ENCODE measurements at regions not wholly inside any gene's neighbourhood (a gene's known extent, or its start where the extent isn't known, plus 50 kb on each side); places are given as distances from the start of the nearest gene placed in this dataset.
A peak's percentile ranks its signal among the peaks of the same experiment; 100 is the strongest.
"Not testable (repeated sequence)": the region's sequence is repeated elsewhere in the genome, so short reads cannot be mapped to it uniquely, and the experiment has no call there.

DNA sequence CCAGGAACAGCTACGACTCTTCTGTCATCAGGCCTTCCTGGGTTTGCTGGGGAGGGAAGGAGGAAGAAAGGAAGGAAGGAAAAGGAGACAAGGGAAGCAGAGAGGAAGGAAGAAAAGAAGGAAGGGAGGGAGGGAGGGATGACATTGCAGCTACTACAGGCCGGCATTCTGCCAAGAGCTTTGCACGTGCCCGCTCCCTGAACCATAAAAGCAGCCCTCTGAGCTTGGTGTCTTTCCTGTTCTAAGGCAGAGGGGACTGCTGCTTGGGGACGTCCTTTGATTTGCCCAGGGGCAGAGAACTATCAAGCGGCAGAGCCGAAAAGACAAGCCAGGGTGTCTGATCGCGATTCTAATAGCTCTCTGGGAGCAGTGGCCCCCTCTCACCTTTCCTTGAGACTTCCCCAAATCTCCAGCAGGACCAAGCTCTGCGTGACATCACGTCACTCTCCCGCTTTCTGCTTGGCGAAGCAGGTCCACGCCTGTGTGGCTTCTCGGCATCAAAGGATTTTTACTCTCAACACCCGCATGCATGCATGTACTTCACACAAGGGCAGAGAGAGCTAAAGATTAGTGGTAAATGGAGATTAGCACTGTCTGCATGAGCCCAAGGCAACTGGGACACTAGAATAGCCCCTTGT lies 167.8 kb upstream of the AUTS2 start:
- Histone ChIP-seq H3K4me3 (peak overlapping the region in 7 of 10 experiments; percentile 9 to 38 (median 29); a peak in 7 of 20 replicates), H4K20me1 (no peaks in the 10 kb centered on the region), H3K27ac (peak overlapping the region in 10 of 11 experiments; percentile 26 to 94 (median 84); a peak in 19 of 22 replicates), H3K4me1 (peaks cover 52 to 76% (median 71%) of the 10 kb centered on the region in 10 experiments), H3K27me3 (peaks cover 0 to 6% (median 0%) of the 10 kb centered on the region in 11 experiments; a peak in 2 of 22 replicates), H3K9ac (peak overlapping the region in 10 of 11 experiments; percentile 15 to 83 (median 74); a peak in 18 of 22 replicates), H3K4me2 (peak overlapping the region; percentile 73 to 91 (median 84)), H3K36me3 (no peaks in the 10 kb centered on the region), H3K9me3 (replicated peaks in 1 of 11) (peaks cover 0 to 10% (median 0%) of the 10 kb centered on the region in 11 experiments; a peak in 5 of 22 replicates)
- TF ChIP-seq Cebpa-rat (IDR thresholded peaks at IDR 0.05) = no peak

DNA sequence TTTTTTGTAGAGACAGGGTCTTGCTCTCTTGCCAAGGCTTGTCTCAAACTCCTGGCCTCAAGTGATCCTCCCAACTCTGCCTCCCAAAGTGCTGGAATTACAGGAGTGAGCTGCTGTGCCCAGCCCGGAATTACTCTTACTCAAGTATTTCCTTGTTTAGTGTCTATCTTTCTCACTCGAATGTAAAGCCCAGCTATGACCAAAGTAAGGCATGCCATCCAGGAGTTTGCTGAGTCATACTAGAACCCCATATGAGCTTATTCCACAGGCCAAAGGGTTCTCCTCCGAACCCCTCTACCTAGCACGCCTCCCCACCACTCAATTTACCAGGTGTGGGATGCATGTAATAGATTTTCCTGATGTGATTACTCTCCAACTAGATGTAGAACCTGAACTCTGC lies 166.6 kb upstream of the AUTS2 start:
- Histone ChIP-seq H3K4me2 (peak overlapping the region; percentile 73 to 91 (median 84)), H3K9ac (peak overlapping the region in 6 of 11 experiments; percentile 73 to 83 (median 80); a peak in 10 of 22 replicates), H3K9me3 (replicated peaks in 1 of 11) (peaks cover 0 to 10% (median 0%) of the 10 kb centered on the region in 11 experiments; a peak in 5 of 22 replicates), H3K27me3 (peaks cover 0 to 10% (median 0%) of the 10 kb centered on the region in 11 experiments; a peak in 3 of 22 replicates), H3K36me3 (no peaks in the 10 kb centered on the region), H3K4me3 (no peak overlapping the region), H3K4me1 (peaks cover 52 to 87% (median 77%) of the 10 kb centered on the region in 10 experiments), H4K20me1 (no peaks in the 10 kb centered on the region), H3K27ac (peak overlapping the region in 8 of 11 experiments; percentile 80 to 94 (median 88); a peak in 15 of 22 replicates)
- no peak for TF ChIP-seq Cebpa-rat (IDR thresholded peaks at IDR 0.05)

DNA sequence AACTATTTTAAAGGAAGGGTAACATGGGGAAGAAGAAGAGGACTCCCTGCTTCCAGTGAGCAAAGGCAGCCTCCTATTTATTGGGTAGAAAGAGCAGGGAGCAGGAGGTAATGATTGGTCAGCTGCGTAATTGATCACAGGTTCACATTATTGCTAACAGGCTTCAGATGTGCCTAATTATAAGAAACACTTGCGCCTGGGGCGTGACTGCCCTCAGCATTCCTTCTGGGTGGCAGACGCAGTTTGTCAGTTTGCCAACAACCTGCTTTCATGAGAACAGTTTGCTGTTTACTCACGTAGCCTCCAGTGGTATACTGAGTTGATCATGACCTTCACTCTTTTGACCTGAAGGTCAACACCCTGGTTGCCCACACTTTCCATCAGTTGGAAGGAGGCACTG lies 166.0 kb upstream of the AUTS2 start:
- H4K20me1 ChIP-seq, H3K9ac ChIP-seq, H3K4me3 ChIP-seq, H3K36me3 ChIP-seq: not testable (repeated sequence)
- H3K27ac ChIP-seq = peak overlapping the region in 6 of 11 experiments; percentile 83 to 94 (median 91); a peak in 10 of 22 replicates
- peak overlapping the region; percentile 73 to 91 (median 84); a peak in 21 of 22 replicates for H3K4me2 ChIP-seq
- H3K27me3 ChIP-seq = peaks cover 0 to 12% (median 2%) of the 10 kb centered on the region in 11 experiments; a peak in 4 of 22 replicates
- peaks cover 52 to 85% (median 77%) of the 10 kb centered on the region in 10 experiments for H3K4me1 ChIP-seq
- H3K9me3 ChIP-seq (replicated peaks in 1 of 11) = peaks cover 0 to 10% (median 0%) of the 10 kb centered on the region in 11 experiments; a peak in 5 of 22 replicates

DNA sequence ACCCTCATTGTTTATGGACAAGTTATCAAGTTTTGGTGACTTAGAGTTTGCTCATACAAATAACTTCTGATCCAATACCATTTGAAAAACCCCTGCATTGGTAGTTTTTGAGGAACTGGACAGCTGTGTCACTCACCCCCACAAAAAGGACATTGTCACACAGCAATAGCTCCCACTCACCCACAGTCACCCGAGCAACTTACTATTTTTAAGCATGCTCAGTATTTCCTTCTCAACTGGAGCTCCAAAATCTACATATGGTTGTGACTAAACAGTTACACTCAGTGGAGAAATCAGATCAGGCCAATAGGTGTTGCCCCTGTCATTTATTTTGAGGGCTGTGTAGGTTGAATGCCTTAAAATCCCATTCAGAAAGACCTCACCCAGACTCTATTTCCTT lies 165.2 kb upstream of the AUTS2 start:
- H3K4me2 ChIP-seq = peak overlapping the region; percentile 73 to 91 (median 84)

DNA sequence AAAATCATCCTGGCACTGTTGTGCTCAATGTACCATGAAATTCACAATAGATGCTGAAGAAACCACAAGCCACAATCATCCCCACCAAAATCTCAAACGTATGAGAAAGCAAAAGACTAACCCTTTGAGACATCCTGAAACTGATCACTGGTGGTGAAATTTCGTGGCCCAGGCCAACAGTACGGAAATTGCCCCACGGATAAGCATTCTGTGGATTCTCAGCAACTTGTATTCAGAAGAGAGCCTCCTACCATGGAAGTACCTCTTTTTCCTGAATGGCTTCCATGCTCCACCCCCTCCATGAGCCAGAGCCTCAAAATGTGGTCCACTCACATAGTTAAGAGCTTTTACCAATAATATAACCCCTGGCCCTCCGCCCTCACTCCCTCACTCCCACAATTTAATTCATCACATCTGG lies 163.9 kb upstream of the AUTS2 start:
- H3K9me3 ChIP-seq (replicated peaks in 1 of 11) = peaks cover 5 to 12% (median 11%) of the 10 kb centered on the region in 11 experiments
- no peaks in the 10 kb centered on the region for H3K36me3 ChIP-seq
- H3K4me1 ChIP-seq = peaks cover 52 to 73% (median 67%) of the 10 kb centered on the region in 10 experiments
- TF ChIP-seq Cebpa-rat (IDR thresholded peaks at IDR 0.05) = peak in 6 of 11 experiments; percentile 17 to 89 (median 52); a peak in 9 of 22 replicates
- H4K20me1 ChIP-seq = no peaks in the 10 kb centered on the region
- H3K9ac ChIP-seq = peak overlapping the region in 5 of 11 experiments; percentile 2 to 44 (median 18); a peak in 3 of 22 replicates
- peak overlapping the region; percentile 73 to 91 (median 84) for H3K4me2 ChIP-seq
- peaks cover 0 to 12% (median 4%) of the 10 kb centered on the region in 11 experiments; a peak in 4 of 22 replicates for H3K27me3 ChIP-seq
- no peak overlapping the region for H3K4me3 ChIP-seq
- H3K27ac ChIP-seq = peak overlapping the region in 9 of 11 experiments; percentile 7 to 92 (median 63); a peak in 16 of 22 replicates

More for the DNA sequence above, 165.2 kb upstream of the AUTS2 start:
- H4K20me1 ChIP-seq = no peaks in the 10 kb centered on the region
- H3K9me3 ChIP-seq (replicated peaks in 1 of 11) = peaks cover 0 to 8% (median 0%) of the 10 kb centered on the region in 11 experiments; a peak in 4 of 22 replicates
- TF ChIP-seq Cebpa-rat (IDR thresholded peaks at IDR 0.05) = no peak
- peak overlapping the region in 7 of 11 experiments; percentile 38 to 94 (median 63); a peak in 14 of 22 replicates for H3K27ac ChIP-seq
- H3K9ac ChIP-seq = no peak overlapping the region
- H3K4me1 ChIP-seq = peaks cover 52 to 85% (median 77%) of the 10 kb centered on the region in 10 experiments
- peaks cover 0 to 12% (median 4%) of the 10 kb centered on the region in 11 experiments; a peak in 4 of 22 replicates for H3K27me3 ChIP-seq
- H3K36me3 ChIP-seq = no peaks in the 10 kb centered on the region
- no peak overlapping the region for H3K4me3 ChIP-seq

DNA sequence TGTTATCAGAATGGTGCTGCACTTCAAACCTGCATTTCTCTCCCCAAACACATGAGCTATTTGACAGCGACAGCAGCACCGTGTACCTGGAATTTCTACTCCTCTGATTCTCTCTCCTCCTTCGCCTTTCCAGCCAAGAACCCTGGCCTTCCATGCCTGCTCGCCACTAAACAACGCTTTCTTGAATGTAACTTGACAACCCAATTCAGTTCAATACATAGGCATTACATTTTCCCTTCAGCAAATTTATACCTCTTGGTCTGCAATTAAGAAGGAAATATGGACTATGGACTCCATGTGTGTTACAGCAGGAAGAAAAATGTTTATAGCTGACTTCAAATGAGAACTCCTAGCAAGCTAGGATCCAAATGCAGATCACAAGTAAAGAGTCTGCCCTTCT lies 162.6 kb upstream of the AUTS2 start:
- Histone ChIP-seq H3K9ac (no peak overlapping the region), H3K4me1 (peaks cover 42 to 61% (median 54%) of the 10 kb centered on the region in 10 experiments), H3K36me3 (no peaks in the 10 kb centered on the region), H3K27ac (peak overlapping the region in 2 of 11 experiments; percentile 67 to 92; a peak in 1 of 22 replicates), H3K9me3 (replicated peaks in 1 of 11) (peaks cover 18 to 25% (median 24%) of the 10 kb centered on the region in 11 experiments), H3K4me2 (peak overlapping the region in 8 of 11 experiments; percentile 73 to 91 (median 84); a peak in 12 of 22 replicates), H3K4me3 (no peak overlapping the region), H4K20me1 (no peaks in the 10 kb centered on the region), H3K27me3 (peaks cover 0 to 12% (median 4%) of the 10 kb centered on the region in 11 experiments; a peak in 4 of 22 replicates)
- TF ChIP-seq Cebpa-rat (IDR thresholded peaks at IDR 0.05) = no peak

DNA sequence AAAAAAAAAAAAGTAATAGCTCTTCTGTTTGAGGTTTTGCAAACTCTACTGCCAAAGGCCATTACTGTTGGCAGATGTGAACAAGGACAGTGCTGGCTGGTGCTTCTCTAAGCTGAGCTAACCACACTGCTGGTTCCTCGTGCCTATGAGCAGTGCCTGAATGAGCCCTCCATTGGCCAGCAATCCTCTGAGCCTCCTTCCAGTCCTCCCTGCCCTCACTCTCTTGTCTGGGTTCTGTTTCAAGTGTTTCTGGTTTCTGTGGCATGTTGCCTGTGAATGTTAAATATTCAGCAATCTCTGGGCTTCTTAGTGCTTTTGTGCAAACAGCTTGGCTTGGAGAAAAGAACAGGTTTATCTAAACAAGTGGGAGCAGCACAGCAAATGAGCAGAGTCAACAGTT lies 161.3 kb upstream of the AUTS2 start:
- Histone ChIP-seq H3K4me3 (no peak overlapping the region), H3K4me2 (peak overlapping the region in 3 of 11 experiments; percentile 4 to 82 (median 16); a peak in 1 of 22 replicates), H3K36me3 (no peaks in the 10 kb centered on the region), H3K9me3 (replicated peaks in 1 of 11) (peaks cover 26 to 38% (median 36%) of the 10 kb centered on the region in 11 experiments), H3K27ac (no peak overlapping the region), H4K20me1 (no peaks in the 10 kb centered on the region), H3K9ac (no peak overlapping the region), H3K27me3 (peaks cover 0 to 12% (median 4%) of the 10 kb centered on the region in 11 experiments; a peak in 4 of 22 replicates), H3K4me1 (peaks cover 29 to 48% (median 42%) of the 10 kb centered on the region in 10 experiments)
- no peak for TF ChIP-seq Cebpa-rat (IDR thresholded peaks at IDR 0.05)

DNA sequence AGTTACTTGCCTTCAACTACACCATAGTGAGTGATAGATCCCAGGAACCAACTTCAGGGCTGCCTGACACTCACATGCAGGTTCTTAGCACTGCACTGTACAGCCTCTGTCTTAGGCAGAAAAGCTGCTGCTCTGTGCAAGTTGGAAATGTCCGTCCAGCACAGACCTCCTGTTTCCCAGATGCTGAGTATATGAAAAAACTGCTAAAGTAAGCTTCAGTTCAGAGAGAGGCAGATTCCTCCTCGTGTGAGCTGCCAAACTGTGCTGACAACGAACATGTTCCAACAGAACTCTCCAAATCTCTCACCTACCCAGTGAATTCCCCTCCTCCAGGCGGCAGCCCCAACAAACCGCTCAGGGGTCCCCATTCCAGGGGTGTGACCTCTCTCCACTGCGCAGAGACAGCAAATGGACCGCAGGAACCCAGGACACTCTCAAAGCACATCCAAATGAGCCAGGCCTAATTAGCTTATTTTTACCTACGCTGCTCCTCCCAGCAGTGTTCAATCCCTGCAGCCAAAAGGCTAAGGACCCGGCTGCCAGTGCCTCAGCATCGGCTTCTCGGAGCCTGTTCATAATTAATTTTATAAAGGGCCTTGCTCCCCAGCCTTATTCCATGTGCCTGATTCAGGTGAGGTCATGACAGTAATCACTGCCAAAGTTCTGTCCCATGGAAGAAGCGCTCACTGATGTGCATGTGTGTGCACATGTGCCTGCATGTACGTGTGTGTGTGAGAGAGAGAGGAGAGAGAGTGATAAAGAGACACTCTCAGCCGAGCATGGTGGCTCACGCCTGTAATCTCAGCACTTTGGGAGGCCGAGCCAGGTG lies 159.5 kb upstream of the AUTS2 start:
- Histone ChIP-seq H3K36me3 (no peaks in the 10 kb centered on the region), H3K9ac (no peak overlapping the region), H3K4me2 (peak overlapping the region in 1 of 11 experiments; percentile 2; a peak in 1 of 22 replicates), H3K4me1 (peaks cover 11 to 35% (median 23%) of the 10 kb centered on the region in 10 experiments), H3K9me3 (replicated peaks in 1 of 11) (peaks cover 39 to 55% (median 53%) of the 10 kb centered on the region in 11 experiments), H4K20me1 (no peaks in the 10 kb centered on the region), H3K4me3 (no peak overlapping the region), H3K27ac (no peak overlapping the region), H3K27me3 (peaks cover 0 to 12% (median 4%) of the 10 kb centered on the region in 11 experiments; a peak in 4 of 22 replicates)
- no peak for TF ChIP-seq Cebpa-rat (IDR thresholded peaks at IDR 0.05)

All from BLaER1 treated with 17β-estradiol and CSF1 and Interleukin-3, amounts not matched to agents 10 nM and 100 nM (cell line).